ENCODE measurements at regions not wholly inside any gene's neighbourhood (a gene's known extent, or its start where the extent isn't known, plus 50 kb on each side); places are given as distances from the start of the nearest gene placed in this dataset.

GRCh38 chr4:107248571-107248970 is 212.5 kb upstream of the DKK2 start:
- Histone ChIP-seq H3K4me3 (ENCODE audit: low read length) (no peak overlapping the region), H3K27me3 (ENCODE audit: control insufficient read depth, insufficient read depth, low read length) (no peaks in the 10 kb centered on the region), H3K27ac (ENCODE audit: low read depth, low read length) (no peak overlapping the region), H3K36me3 (ENCODE audit: control insufficient read depth, insufficient read depth, low read length) (no peaks in the 10 kb centered on the region), H3K4me1 (ENCODE audit: control insufficient read depth, insufficient read depth, low read length) (peaks cover 4% of the 10 kb centered on the region), H3K9ac (ENCODE audit: low read length) (no peak overlapping the region)

GRCh38 chr4:107247738-107248137 is 211.6 kb upstream of the DKK2 start:
- H3K27ac ChIP-seq (ENCODE audit: low read depth, low read length) = peak overlapping the region; percentile 22
- H3K4me1 ChIP-seq (ENCODE audit: control insufficient read depth, insufficient read depth, low read length) = peaks cover 9% of the 10 kb centered on the region
- no peak overlapping the region for H3K4me3 ChIP-seq (ENCODE audit: low read length)
- H3K36me3 ChIP-seq (ENCODE audit: control insufficient read depth, insufficient read depth, low read length) = no peaks in the 10 kb centered on the region
- H3K9ac ChIP-seq (ENCODE audit: low read length) = no peak overlapping the region
- no peaks in the 10 kb centered on the region for H3K27me3 ChIP-seq (ENCODE audit: control insufficient read depth, insufficient read depth, low read length)

GRCh38 chr4:107246761-107247160 is 210.6 kb upstream of the DKK2 start:
- Histone ChIP-seq H3K4me3 (ENCODE audit: low read length) (no peak overlapping the region), H3K27ac (ENCODE audit: low read depth, low read length) (no peak overlapping the region), H3K36me3 (ENCODE audit: control insufficient read depth, insufficient read depth, low read length) (no peaks in the 10 kb centered on the region), H3K27me3 (ENCODE audit: control insufficient read depth, insufficient read depth, low read length) (no peaks in the 10 kb centered on the region), H3K4me1 (ENCODE audit: control insufficient read depth, insufficient read depth, low read length) (peaks cover 12% of the 10 kb centered on the region), H3K9ac (ENCODE audit: low read length) (no peak overlapping the region)

GRCh38 chr4:107243141-107243781 is 207.1 kb upstream of the DKK2 start:
- Histone ChIP-seq H3K9ac (ENCODE audit: low read length) (no peak overlapping the region), H3K36me3 (ENCODE audit: control insufficient read depth, insufficient read depth, low read length) (no peaks in the 10 kb centered on the region), H3K4me3 (ENCODE audit: low read length) (no peak overlapping the region), H3K27me3 (ENCODE audit: control insufficient read depth, insufficient read depth, low read length) (no peaks in the 10 kb centered on the region), H3K4me1 (ENCODE audit: control insufficient read depth, insufficient read depth, low read length) (peaks cover 12% of the 10 kb centered on the region), H3K27ac (ENCODE audit: low read depth, low read length) (peak overlapping the region; percentile 65)

GRCh38 chr4:107220976-107221375 is 184.9 kb upstream of the DKK2 start:
- Histone ChIP-seq H3K4me1 (ENCODE audit: control insufficient read depth, insufficient read depth, low read length) (no peaks in the 10 kb centered on the region), H3K27me3 (ENCODE audit: control insufficient read depth, insufficient read depth, low read length) (no peaks in the 10 kb centered on the region), H3K36me3 (ENCODE audit: control insufficient read depth, insufficient read depth, low read length) (no peaks in the 10 kb centered on the region)

GRCh38 chr4:107219681-107220080 is 183.6 kb upstream of the DKK2 start:
- Histone ChIP-seq H3K4me3 (ENCODE audit: low read length) (no peak overlapping the region), H3K27ac (ENCODE audit: low read depth, low read length) (no peak overlapping the region), H3K9ac (ENCODE audit: low read length) (no peak overlapping the region), H3K27me3 (ENCODE audit: control insufficient read depth, insufficient read depth, low read length) (no peaks in the 10 kb centered on the region), H3K36me3 (ENCODE audit: control insufficient read depth, insufficient read depth, low read length) (no peaks in the 10 kb centered on the region), H3K4me1 (ENCODE audit: control insufficient read depth, insufficient read depth, low read length) (no peaks in the 10 kb centered on the region)

More at GRCh38 chr4:107220976-107221375, 184.9 kb upstream of the DKK2 start:
- no peak overlapping the region for H3K4me3 ChIP-seq (ENCODE audit: low read length)
- no peak overlapping the region for H3K27ac ChIP-seq (ENCODE audit: low read depth, low read length)
- no peak overlapping the region for H3K9ac ChIP-seq (ENCODE audit: low read length)

- H3K27ac ChIP-seq (ENCODE audit: low read depth, low read length) = no peak overlapping the region
- no peaks in the 10 kb centered on the region for H3K36me3 ChIP-seq (ENCODE audit: control insufficient read depth, insufficient read depth, low read length)
Observed at GRCh38 chr4:107216379-107216778, 180.3 kb upstream of the DKK2 start.

GRCh38 chr4:107215222-107215621 is 179.1 kb upstream of the DKK2 start:
- Histone ChIP-seq H3K36me3 (ENCODE audit: control insufficient read depth, insufficient read depth, low read length) (no peaks in the 10 kb centered on the region), H3K4me1 (ENCODE audit: control insufficient read depth, insufficient read depth, low read length) (peaks cover 5% of the 10 kb centered on the region), H3K27ac (ENCODE audit: low read depth, low read length) (no peak overlapping the region), H3K27me3 (ENCODE audit: control insufficient read depth, insufficient read depth, low read length) (no peaks in the 10 kb centered on the region), H3K9ac (ENCODE audit: low read length) (no peak overlapping the region), H3K4me3 (ENCODE audit: low read length) (no peak overlapping the region)

More at GRCh38 chr4:107216379-107216778, 180.3 kb upstream of the DKK2 start:
- Histone ChIP-seq H3K9ac (ENCODE audit: low read length) (no peak overlapping the region), H3K27me3 (ENCODE audit: control insufficient read depth, insufficient read depth, low read length) (no peaks in the 10 kb centered on the region), H3K4me3 (ENCODE audit: low read length) (no peak overlapping the region), H3K4me1 (ENCODE audit: control insufficient read depth, insufficient read depth, low read length) (peaks cover 3% of the 10 kb centered on the region)

- Histone ChIP-seq H3K4me1 (ENCODE audit: control insufficient read depth, insufficient read depth, low read length) (peaks cover 5% of the 10 kb centered on the region), H3K9ac (ENCODE audit: low read length) (no peak overlapping the region), H3K27ac (ENCODE audit: low read depth, low read length) (no peak overlapping the region), H3K4me3 (ENCODE audit: low read length) (no peak overlapping the region), H3K27me3 (ENCODE audit: control insufficient read depth, insufficient read depth, low read length) (no peaks in the 10 kb centered on the region), H3K36me3 (ENCODE audit: control insufficient read depth, insufficient read depth, low read length) (no peaks in the 10 kb centered on the region)
Observed at GRCh38 chr4:107213880-107214279, 177.8 kb upstream of the DKK2 start.

GRCh38 chr4:107213410-107213809 is 177.3 kb upstream of the DKK2 start:
- H3K4me1 ChIP-seq (ENCODE audit: control insufficient read depth, insufficient read depth, low read length) = peaks cover 5% of the 10 kb centered on the region
- no peaks in the 10 kb centered on the region for H3K27me3 ChIP-seq (ENCODE audit: control insufficient read depth, insufficient read depth, low read length)
- no peak overlapping the region for H3K9ac ChIP-seq (ENCODE audit: low read length)
- no peaks in the 10 kb centered on the region for H3K36me3 ChIP-seq (ENCODE audit: control insufficient read depth, insufficient read depth, low read length)
- no peak overlapping the region for H3K4me3 ChIP-seq (ENCODE audit: low read length)
- H3K27ac ChIP-seq (ENCODE audit: low read depth, low read length) = no peak overlapping the region

GRCh38 chr4:107212565-107212964 is 176.5 kb upstream of the DKK2 start:
- Histone ChIP-seq H3K27me3 (ENCODE audit: control insufficient read depth, insufficient read depth, low read length) (no peaks in the 10 kb centered on the region), H3K9ac (ENCODE audit: low read length) (no peak overlapping the region), H3K4me1 (ENCODE audit: control insufficient read depth, insufficient read depth, low read length) (peaks cover 5% of the 10 kb centered on the region), H3K36me3 (ENCODE audit: control insufficient read depth, insufficient read depth, low read length) (no peaks in the 10 kb centered on the region), H3K27ac (ENCODE audit: low read depth, low read length) (no peak overlapping the region), H3K4me3 (ENCODE audit: low read length) (no peak overlapping the region)

- peak overlapping the region; percentile 61 for H3K4me3 ChIP-seq (ENCODE audit: low read length)
- H3K27ac ChIP-seq (ENCODE audit: low read depth, low read length) = peak overlapping the region; percentile 55
- H3K9ac ChIP-seq (ENCODE audit: low read length) = no peak overlapping the region
- H3K4me1 ChIP-seq (ENCODE audit: control insufficient read depth, insufficient read depth, low read length) = peaks cover 5% of the 10 kb centered on the region
- no peaks in the 10 kb centered on the region for H3K27me3 ChIP-seq (ENCODE audit: control insufficient read depth, insufficient read depth, low read length)
- no peaks in the 10 kb centered on the region for H3K36me3 ChIP-seq (ENCODE audit: control insufficient read depth, insufficient read depth, low read length)
Observed at GRCh38 chr4:107210450-107211239, 174.5 kb upstream of the DKK2 start.

- Histone ChIP-seq H3K9ac (ENCODE audit: low read length) (no peak overlapping the region), H3K27ac (ENCODE audit: low read depth, low read length) (no peak overlapping the region), H3K4me3 (ENCODE audit: low read length) (no peak overlapping the region), H3K27me3 (ENCODE audit: control insufficient read depth, insufficient read depth, low read length) (no peaks in the 10 kb centered on the region), H3K4me1 (ENCODE audit: control insufficient read depth, insufficient read depth, low read length) (no peaks in the 10 kb centered on the region), H3K36me3 (ENCODE audit: control insufficient read depth, insufficient read depth, low read length) (no peaks in the 10 kb centered on the region)
Observed at GRCh38 chr4:107203733-107204132, 167.6 kb upstream of the DKK2 start.

All from rectal smooth muscle tissue (tissue), 1 donor.